ENCODE measurements at regions not wholly inside any gene's neighbourhood (a gene's known extent, or its start where the extent isn't known, plus 50 kb on each side); places are given as distances from the start of the nearest gene placed in this dataset.

DNA sequence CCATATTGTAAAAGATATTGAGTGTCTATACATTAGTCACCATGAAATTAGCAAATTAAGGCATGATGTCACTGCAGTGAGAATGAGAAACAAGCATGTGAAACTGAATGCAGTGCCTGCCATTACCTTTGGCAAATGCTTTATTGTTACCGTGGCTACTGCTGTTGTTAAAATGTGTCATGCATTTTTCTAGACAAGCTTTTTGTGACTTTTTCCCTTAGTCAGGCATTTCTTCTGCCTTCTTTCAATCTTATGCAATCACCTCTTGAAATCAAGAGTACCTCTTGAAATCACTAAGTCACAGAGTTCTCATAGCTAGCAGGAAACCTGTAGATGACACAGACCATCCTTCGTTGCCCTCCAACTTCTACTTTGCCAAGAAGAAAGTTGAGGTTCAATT is 461.7 kb upstream of the TENM4 start:
- DNase-seq, result no peak

DNA sequence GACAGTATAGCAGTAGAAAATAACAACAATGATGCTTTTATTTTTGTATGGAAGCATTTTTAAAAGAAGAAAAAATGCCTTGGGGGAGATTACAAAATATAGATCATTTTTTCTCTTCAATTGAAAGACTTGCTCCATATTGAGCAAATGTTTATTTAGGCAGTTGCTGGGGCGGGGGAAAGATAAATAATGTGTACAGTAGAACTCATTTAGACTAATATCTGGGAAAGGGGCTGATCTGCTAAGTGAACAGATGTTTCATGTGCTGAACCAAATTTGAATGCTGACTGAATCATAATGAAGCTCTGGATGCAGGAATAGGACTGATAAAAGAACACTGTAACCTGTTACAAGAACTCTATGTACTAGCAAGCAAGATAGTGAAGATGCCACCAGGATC is 457.1 kb upstream of the TENM4 start:
- no peak for DNase-seq

DNA sequence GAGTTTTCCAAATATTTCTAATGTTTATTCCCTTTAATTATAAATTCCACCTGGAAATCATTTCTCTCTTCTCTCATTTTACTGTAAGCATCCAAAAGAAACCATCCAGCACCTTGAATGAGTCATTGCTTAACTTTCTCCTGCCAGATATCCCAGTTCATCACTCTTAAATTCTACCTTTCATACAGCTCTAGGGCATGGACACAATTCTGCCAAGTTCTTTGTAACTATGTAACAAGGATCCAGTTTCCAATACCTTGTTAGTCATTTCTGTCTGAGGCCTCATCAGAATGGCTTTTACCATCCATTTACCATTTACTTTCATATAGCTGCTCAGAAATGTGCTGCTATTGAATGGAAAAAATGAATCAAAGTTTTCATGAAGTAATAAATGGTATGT is 455.4 kb upstream of the TENM4 start:
- no peak for DNase-seq

DNA sequence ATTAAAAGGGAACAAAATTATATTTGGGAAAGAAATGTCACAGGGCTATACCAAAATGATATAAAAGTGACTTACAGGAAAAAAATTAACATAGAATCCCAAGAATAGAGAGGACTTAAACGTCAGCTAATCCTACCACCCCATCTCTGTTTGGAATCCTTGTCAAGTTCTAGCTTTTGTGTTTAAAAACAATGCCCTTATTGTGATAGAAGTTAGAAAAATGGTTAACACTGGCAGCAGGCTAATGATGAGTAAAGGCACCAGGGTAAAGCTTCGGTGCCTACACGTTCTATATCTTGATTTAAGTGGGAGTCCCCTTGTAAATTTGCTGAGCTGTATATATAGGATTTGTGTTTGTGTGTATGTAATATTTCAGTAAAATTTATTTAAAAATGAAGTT is 453.3 kb upstream of the TENM4 start:
- no peak for DNase-seq

DNA sequence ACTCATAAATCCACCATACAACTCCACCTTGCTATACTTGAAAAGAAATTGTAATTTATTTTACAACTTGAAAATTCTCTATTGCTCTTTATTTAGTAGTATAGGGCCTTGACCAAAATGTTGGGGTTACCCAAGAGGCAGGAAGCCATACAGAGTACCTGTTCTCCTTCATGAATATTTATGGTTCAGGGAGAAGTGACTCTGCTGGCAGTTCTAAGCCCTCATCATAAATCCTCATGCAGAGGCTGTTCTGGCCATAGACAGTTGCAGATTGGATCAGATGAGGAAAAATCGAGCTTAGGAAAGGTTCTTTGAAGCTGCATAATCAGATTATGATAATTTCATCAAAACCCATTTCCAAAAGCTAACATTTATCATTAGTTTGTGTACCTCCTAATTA is 449.4 kb upstream of the TENM4 start:
- no peak for DNase-seq

DNA sequence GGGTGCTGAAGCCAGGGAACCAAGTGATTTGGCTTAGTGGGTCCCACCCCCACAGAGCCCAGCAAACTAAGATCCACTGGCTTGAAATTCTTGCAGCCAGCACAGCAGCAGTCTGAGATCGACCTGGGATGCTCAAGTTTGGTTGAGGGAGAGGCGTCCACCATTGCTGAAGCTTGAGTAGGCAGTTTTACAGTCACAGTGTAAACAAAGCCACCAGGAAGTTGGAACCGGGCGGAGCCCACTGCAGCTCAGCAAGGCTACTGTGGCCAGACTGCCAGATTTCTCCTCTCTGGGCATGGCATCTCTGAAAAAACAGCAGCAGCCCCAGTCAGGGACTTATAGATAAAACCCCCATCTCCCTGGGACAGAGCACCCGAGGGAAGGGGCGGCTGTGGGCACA is 424.1 kb upstream of the TENM4 start:
- no peak for DNase-seq

DNA sequence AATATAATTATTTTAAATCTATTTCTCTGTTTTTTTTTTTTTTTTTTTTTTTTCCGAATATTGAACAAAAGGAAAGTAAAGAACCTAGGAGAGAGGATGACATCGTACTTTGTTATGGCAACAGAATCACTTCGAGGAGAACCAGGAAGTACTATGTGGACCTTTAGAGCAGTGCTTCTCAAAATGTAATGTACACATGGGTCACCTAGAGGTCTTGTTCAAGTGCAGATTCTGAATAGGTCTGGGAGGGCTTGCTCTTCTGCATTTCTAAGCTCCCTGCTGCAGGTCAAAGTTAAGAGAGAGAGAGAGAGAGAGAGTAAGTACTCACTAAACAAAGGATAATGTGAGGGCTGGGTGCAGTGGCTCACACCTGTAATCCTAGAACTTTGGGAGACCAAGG is 419.5 kb upstream of the TENM4 start:
- DNase-seq, result no peak

DNA sequence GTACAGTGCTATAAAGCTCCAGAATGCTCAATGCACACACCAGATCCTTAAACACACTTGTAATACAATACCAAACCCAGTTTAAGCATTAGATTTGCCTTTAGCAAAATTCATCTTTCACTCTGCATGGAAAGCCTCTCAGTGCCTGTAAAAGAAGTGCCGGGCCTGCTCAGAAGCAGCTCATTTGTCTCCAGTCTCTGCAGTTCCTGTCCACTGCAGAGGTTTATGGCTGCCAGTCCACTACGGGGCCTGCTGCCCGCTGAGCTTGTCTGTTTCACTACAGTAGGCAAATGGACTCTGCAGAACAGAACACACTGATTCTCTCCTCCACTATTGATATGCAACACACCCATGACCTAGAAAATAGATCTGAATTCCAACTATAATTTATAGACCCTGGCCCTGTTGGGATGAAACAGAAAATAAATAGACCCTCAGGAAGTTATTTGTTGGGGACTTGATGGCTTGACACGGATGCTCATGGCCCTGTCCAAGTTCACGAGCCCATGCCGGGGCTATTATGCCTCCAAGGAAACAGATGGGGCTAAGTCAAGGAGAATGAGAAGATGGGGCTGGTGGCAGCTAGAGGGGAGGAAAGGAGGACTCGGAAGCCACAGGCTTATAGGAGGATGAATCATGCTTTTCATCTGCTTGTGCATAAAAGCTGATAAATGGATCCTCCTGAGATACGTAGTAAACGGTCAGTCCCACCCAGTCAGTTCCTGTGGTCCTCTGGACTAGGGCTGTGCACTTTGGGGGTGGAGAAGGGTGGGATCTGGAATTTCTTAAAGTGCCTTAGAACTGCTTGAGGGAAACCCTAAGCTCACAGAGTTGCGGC is 416.8 kb upstream of the TENM4 start:
- DNase-seq, result no peak

DNA sequence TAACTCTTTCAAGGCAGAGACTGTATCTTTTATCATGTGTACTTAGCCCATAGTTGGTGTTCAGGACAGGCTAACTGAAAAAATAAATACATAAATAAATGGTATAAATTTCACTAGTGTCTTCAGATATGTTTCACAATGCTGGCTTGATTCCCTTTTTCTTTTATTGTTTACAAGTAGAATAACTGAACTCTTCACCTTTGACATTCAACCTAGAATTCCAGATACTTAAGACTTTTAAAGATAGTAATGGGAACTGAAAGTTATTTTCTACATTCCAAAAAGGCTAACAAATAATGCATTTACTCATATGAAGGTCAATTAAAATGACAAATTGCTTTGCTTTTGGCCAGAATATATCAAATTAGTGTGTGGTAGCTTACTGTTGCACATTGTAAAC is 411.3 kb upstream of the TENM4 start:
- DNase-seq, result no peak

DNA sequence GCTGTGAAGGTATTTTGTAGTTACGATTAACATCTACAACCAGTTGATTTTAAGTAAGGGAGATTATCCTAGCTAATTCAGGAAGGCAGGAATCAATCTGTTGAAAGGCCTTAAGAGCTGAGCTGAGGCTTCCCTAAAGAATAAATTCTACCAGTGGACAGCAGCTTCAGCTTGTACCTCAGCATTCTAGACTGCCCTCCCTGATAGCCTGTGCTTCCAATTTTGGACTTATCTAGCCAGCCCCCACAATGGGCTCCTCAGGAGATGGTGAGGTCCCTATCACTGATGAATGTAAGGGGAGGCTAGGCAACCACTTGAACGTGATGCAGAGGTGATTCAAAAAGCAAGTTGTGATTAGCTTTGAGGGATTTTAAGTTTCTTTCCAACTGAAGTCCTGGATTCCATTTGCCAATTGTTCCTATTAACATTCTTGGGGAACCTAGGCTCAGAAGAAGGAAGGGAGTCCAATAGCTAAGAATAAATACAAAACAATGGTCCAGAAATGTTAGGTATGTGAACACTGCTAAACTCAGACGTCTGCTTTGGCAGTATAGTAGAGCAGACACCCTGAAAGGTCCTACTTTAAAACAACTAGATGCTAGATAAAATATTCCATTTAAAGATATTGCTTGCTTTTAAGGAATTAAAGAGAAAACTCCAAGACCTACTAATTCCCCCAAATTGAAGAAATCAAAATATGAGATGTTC is 404.3 kb upstream of the TENM4 start:
- no peak for DNase-seq

DNA sequence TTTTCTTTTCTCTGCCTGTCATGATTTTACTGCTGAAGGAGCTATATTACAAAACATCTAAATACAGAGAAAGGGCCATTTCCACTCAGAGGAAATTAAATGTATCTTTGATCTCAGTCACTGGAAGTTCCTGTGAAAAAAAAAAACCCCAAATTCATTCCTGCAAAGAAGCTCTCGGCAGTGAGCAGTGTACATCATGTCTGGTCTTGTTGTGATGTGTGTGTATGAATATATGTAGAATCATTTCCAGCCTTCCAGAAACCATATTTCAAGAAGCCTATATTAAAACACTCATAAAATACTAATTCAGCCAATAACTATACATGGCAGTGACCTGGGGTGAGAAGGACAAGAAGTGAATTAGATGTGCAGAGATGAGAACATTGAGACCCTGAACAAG is 393.2 kb upstream of the TENM4 start:
- DNase-seq, result no peak

DNA sequence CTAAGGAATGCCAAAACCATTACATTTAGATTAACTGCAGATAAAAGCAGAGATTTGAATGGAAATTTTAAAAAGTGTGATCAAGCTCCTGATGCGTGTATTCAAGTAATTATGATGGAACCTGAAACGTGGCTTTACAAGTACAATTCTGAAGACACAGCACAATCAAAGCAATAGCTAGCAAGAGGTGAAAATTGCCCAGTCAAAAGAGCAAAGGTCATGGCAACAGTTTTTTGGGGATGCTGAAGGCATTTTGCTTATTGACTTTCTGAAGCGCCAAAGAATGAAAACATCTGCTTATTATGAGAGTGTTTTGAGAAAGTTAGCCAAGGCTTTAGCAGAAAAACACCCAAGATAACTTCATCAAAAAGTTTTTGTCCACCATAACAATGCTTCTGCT is 389.6 kb upstream of the TENM4 start:
- DNase-seq, result no peak

DNA sequence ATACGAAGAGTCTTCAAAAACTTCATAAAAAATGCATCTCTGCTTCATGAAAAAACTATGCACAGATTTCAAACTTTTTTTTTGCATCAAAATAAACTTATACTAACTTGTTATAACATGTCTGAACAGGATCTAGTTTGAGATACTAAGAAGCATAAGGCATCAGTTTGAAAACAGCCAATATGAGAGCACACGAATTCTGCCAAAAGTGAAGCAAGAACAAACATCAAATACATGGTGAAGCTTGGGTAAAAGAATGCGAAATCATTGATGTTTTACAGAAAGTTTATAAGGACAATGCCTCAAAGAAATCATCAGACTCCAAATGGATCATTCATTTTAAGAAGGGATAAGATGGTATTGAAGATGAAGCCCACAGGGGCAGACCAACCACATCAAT is 389.1 kb upstream of the TENM4 start:
- no peak for DNase-seq

DNA sequence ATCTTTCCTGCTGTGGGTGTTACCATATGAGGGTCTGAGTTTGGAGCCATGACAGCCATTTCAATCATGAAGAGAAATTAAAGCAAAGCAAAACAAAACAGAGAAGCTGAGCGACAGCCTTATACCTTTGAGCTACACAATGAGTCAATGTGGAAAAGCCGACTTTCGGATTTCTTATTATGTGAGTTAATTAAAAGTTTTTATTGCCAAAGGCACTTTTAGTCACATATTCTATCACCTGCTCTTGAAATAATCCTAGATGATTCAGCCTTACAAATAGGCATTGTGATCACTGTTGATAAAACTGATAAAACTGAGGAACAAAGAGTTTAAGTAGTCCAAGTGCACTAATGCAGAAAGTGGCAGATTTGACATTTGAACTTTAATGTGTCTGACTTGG is 381.9 kb upstream of the TENM4 start:
- DNase-seq, result no peak

DNA sequence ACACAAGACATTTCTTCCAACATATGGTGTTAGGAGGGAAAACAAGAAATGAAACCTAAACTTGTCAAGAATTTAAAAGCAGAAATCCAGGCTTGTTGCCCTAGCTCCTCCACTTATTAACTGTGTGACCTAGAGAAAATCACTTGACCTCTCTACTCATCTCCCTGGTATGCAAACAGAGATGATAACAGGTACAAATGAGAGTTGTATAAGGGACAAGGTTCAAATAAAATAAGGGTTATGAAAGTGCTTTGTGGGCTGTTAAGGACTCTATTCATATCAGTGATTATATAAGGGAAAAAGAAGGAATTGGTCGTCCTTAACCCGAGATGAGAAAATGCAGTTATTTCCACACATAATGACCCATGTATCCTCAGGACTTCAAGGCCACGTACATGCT is 372.7 kb upstream of the TENM4 start:
- no peak for DNase-seq

DNA sequence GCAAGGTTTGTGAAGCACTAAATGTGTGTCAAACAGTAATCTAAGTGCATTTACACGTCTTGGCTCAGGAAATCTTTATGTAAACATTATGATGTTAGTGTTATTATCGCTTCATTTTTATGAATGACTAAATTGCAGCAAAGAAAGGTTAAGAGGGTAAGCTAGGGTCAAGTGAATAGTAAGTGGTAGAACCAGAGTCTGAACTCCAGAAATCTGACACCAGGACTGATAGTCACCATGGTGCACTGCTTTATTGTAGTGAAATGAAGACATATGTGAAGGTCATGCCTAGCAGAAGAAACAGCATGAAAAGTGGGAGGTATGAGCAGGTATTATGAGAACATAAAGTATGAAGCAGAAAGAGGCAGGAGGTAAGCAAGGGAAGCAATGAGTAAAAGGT is 368.7 kb upstream of the TENM4 start:
- DNase-seq, result no peak

DNA sequence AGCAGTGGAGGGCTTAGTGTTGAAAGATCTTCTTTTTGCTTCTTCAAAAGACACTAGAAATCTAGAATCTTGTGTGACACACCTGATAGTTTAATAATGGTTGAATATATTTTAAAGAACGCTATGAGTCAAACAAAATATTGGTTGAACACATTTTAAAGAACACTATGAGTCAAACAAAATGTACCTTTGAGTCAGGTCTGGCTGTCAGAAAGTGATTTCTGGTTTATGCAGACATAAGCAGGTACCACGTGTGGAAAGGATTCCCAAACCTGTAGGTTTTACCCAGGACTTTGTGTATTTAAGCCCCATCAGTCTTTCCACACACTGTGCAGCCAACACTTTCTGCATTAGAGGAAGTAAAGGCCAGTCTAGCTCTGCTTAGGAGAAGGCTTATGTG is 366.7 kb upstream of the TENM4 start:
- no peak for DNase-seq

DNA sequence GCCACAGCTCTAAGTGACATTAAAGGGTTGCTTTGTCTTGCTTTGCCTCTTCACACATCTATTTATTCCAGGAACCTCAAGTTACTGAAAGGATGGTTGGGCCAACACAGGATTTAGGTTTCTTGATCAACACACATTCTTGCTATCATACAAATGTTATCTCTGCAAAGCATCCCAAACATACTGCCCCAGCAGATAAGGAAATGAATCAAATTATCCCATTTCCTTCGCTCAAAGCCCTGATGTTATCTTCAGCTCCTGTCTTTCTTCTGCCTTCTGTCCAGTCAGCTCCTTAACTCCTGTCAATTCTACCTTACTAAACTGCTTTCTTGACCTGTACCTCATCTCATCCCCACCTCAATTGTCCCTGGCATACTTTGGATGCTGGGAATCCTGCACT is 355.9 kb upstream of the TENM4 start:
- DNase-seq, result no peak

DNA sequence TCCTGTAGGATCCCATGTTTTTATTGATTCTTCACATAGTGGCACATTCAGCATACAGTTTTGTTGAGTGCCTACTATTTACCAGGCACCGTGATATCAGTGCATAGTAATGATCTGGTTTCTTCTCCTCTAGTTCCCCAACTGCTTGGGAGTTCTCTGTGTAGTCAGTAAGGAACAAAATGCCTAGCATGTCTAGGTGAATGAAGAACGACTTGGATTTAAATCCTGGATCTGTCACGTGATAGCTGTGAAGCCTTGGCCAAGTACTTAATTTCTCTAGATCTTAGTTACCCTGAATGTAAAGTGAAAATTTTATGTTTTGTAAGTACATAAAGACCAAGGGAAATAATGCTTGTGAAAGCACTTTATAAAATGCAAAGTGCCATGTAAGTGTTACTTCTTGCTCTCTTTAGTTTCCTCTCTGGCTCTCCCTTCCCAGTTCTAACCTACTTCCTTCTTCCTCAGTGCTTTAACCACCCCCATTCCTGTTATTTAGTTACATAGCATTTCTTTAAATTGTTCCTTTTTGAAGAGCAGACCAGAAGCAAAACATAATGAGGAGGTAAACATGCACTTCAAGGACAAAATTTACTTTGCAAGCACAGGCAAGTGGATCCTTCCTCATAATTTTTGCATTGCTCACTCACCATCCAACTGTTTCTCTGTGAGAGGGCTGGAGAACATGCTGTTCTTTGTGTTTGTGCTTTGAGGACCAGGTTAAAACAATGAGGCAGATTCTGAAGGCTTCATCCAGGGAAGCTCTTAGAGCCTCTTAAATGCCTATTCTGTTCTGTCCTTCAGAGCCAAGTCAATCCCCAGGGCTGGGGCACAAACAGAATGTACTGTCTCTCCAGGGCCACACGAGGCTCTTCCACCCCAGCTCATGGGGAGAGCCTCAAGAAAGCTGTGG is 353.9 kb upstream of the TENM4 start:
- DNase-seq, result no peak

DNA sequence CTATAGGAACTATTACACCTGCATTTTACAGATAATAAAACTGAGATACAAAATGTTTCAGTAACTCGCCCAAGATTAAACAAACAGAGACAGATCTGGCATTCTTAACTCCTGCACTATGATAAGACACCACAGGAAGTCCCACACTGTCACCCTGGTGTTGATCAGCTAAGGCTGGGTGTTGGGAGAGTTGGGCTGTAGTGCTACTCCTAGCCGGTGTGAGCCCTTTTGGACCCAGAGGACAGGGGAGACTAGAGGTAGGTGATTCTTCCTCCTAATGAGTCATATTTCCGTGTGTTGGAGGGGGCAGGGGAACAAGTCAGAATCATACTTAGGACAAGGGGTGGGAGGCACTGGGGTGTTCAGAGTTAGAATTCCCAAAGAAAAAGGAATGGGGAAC is 353.2 kb upstream of the TENM4 start:
- no peak for DNase-seq

DNA sequence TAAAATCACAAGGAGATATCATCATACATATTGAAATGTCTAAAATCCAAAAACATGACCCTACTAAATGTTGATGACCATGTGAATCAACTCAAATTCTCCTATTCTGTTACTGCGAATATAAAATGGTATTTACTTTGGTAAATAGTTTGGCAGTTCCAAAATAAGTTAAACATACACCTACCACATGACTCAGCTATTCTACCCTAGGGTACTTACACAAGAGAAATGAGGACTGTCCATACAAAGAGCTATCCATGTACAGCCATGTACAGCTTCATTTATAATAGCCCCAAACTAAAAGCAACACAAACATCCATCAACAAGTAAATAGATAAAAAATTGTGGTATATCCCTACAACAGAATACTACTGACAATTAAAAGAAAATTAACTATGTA is 346.1 kb upstream of the TENM4 start:
- DNase-seq, result no peak

DNA sequence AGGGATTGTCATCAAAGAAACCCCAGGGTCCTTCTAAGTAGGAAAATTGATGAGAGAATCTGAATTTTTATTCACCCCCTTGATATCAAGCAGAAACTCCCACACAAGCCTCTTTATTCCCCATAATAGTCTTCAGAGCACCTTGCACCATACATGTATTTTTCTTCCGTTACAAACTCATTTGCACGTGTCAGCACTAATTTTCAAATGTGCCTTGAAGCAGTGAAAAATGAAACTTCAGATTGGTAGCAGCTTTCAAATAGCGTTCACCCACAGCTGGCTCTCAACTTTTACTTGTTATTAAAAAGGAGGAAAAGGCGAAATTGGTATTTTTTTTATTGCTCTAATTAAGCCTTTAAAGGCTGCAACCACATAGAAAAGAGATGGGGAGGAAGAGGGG is 343.0 kb upstream of the TENM4 start:
- no peak for DNase-seq

DNA sequence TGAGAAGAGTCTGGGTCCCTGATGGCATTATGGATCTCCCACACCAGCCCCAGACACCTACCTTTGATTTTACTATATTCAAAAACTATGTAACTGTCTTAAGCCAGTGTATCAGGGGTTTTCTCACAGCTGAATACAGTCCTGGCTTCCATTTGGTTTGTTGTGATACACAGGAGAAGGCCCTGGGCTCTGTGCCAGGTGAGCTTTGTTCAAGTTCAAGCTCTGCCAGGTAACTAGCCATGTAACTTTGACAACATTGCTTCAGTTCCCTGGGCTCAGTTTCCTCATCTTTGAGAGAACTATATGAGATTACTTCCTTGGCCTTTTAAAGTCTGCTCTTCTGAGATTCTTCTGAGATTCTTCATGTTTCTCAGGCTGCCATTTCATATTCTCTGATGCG is 327.5 kb upstream of the TENM4 start:
- no peak for DNase-seq

All from bone marrow (tissue), 2 donors.